GM19467 (cell line): ENCODE measurements at regions not wholly inside any gene's neighbourhood (a gene's known extent, or its start where the extent isn't known, plus 50 kb on each side); places are given as distances from the start of the nearest gene placed in this dataset.
A peak's percentile ranks its signal among the peaks of the same experiment; 100 is the strongest.

ENCODE experiments used
- ATAC-seq: cut with Tn5 transposase; IDR thresholded peaks from one replicate; pipeline ENCODE4 v1.9.1; 2021; ENCODE audit warnings: mild to moderate bottlenecking, moderate library complexity; ENCODE audit not compliant: unreplicated experiment

DNA sequence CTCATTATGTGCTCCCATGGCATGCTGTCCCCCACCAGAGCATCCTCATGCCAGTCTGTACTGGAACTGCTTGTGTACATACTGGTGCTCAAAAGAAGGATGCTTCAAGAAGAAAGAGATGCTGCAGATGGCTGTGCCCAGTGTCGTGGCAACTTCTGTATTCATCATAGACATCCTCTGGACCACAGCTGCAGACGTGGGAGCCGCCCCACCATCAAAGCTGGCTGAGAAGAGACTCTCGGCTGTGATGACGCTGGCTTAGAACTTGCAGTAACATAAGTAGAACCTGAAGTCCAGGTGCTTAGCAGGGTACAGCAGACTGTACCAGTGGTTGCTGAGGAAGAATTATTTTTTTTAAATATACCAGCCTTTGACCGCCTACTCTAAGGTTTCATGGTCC is 112.6 kb upstream of the ARHGAP5 start:
- no peak for ATAC-seq

DNA sequence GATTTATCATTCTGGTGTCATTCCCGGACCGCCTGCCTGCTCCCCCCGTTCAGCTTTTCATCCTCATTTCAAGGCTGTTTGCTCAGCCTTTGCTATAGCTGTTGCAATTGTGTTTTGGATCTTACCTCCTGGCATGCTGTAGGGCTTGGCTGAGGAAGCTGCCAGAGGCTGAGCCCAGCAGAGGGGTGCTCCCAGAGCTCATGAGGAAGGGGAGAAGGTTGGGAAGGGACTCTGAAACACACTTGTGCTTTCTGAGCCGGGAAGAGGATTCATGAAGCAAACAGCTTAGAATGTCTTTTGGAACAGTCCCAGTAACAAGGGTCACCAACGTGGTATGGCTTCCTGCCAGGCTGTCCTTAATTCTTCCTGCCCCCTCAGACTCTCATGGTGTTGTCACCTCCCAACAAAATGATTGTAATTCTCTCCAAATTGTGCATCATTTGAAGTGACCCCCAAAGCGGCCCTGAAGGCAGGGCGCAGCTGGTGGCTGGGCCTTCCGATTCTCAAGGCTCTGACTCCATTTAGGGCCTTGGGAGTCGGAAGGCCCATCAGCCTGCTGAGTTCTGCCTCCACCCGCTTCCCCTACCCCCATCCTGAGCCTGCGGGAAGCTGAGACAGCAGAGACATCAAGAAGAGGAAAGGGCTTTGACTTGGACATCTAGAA is 111.9 kb upstream of the ARHGAP5 start:
- no peak for ATAC-seq

DNA sequence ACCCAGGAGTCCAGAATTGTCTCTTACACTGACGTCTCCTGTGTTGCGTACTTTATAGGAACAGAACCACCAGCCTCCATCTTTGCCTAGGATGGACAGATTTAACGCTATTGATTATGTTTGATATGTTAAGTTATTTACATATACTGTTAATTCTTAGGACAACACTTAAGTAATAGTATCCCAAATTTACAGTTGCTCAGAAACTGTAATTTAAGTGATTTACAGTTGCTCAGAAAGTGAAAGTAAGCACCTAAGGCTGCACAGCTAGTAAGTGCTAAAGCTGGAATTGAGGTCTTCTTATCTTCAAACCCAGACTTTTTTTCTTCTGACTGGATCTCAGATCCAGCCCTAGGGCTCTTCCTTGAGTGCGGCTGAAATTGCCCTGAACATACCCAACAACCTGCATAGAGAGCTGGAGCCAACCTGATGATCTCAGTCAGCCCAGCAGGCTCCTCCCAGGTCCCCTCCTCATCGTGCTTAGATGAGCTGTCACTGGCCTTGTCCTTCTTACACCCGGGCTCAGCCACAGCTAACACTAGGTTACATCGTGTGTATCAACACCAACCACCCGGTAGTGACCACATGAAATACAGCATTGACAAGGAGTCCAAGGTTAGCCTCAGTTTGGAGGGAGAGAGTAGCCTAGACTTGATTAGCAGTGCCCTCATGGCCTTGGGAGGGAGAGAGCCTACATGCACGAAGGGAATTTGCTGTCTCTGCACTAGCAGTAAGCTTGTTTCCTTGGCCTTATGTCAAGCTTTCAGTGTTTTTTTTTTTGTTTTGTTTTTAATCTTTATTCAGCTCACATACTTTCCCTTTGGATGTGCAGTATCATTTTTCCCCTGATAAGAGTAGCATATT is 111.1 kb upstream of the ARHGAP5 start:
- no peak for ATAC-seq

DNA sequence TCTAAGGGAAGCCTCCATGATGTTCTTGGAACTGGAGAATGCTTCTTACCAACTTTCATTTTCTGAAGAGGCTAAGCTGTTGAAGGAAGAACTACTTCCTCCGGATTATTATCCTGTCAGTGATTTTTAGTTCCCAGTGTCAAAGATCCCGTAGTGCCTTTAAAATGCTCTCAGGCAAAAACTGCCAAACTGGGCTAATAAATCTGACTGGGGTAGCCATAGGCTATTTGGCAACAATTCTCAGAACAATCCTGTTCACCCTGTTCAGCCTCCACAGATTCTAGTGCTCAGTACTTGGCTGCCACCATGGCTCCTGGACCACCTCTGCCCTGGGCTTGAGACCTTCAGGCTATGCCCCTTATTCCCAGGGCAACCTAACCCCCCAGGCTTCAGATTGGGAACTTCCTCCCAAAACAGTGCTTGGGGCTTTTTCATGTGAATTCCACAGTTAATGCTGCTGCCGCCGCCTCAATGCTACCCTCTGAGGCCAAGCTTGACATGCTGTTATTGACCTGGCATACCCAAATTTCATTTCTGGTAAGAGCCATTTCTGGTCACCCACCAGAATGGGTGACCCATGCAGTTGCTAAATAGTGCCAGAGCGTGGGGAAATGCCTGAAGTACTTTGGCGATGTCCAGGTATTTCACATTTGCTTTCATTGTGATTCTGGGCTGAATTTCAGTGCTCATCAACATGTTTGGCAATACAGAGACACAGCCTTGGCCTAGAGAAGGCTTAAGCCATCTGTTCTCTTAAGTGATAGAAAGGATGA is 110.0 kb upstream of the ARHGAP5 start:
- no peak for ATAC-seq

DNA sequence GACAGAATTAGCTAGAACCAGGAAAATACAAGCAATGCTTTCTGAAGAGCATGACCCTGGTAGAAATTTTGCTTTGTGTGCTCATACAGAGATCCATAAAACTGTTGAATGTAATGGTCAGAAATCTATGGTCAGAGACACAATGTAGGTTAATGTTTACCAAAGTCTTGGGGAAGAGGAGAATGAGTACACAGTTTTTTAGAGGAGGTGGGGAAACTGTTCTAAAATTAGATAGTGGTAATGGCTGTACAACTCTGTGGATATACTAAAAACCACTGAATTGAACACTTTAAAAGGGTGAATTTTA is 109.5 kb upstream of the ARHGAP5 start:
- no peak for ATAC-seq

DNA sequence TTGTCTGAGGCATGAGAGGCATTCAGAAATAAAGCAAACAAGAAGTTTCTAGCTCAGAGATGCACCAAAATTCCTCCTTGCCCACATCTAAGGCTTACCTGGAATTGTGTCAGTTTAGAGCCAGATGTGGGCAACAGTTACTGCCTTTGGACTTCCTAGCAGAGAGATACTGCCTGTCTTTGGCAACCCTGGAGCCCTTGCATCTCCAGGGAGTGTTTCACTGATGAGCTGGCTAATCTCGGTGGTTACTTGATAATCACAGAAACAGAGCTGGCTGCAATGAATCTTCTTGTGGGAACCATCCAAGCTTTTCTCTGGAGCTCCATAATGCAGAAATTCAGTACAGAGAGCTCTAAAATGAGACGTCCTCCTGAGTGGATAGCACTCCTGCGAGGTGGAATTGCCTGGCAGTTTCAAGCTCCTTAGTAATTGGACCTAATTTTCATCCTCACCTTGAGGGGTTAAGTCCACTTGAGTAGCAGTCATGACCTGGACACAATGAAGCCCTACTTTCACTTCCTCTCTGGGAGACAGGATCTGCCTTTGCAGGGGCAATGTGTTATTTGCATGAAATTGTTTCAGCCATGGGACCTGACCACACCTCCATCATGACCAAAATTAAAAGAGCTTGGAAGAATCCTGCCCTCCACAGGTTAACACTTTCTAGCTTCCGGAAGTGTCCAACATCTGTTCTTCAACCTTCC is 108.8 kb upstream of the ARHGAP5 start:
- peak; percentile 52 for ATAC-seq

DNA sequence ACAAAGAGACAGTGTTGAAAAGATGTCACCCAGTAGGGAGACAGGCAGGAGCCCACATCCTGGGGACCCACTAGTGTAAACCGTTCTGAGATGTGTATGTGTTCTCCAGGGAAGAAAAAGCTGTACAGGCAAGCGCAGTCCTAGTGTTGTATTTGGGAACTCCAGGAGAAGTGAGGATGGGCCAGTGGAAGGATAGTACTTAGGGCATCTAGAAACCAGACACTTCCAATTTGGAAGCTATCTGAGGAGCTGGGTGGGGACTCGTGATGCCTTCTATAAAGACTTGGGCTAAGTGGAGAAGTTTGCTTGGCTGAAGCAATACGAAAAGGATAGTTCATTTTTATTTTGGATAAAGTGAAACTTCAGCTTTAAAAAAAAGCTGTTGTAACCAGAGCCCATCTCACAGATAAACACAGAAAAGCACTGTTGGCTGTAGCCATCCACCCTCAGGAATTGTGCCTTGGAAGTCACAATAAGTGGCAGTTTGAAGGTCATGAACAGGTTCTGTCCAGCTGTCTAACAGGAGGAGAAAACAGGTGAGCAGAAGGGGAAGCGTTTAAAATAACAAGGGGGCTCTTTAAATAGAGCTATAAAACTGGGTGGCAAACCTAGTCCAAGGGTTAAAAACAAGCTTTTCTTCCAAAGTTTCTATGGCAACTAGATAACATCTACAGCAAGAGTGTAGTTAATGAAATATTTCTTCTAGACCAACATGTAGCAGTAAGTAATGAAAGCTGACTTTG is 108.0 kb upstream of the ARHGAP5 start:
- ATAC-seq = no peak

DNA sequence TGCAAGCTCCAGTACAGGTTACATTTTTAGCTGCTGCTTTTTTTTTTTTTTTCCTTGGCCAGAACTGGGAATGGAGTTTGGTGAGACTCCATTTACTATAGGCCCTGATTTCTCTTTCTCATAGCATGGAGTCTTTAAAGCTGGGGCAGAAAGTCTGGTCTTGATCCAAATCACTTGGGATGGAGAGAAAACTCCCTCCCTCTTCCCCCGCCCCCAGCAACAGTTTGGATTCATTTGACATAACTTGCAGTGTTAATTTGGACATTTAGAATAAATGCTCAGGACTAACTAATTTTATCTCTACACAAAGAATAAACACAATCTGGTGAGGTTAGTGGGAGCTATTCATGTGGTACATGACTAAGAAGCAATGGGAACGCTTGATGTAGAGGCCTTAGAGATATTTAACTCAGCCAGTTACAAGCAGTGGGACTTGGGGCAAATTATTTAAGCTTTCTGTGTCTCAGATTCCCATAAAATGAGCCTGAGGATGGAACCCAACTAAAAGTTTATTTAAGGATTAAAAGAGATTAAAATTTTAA is 107.3 kb upstream of the ARHGAP5 start:
- ATAC-seq = no peak

DNA sequence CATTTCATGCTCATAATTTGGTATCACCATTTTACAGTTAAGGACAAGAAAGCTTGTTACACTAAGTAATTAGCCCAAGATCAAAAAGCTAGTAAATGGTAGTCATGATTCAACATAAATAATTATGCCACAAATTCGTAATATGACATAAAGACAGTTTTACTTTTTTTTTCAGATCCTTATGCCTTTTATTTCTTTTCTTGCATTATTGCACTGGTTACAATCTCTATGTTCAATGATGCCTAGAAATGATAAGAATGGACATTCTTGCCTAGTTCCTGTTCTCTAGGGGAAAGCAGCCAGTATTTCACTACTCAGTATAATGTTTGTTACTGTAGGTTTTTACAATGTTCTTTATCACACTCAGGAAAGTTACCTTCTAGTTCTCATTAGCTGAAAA is 106.4 kb upstream of the ARHGAP5 start:
- no peak for ATAC-seq

DNA sequence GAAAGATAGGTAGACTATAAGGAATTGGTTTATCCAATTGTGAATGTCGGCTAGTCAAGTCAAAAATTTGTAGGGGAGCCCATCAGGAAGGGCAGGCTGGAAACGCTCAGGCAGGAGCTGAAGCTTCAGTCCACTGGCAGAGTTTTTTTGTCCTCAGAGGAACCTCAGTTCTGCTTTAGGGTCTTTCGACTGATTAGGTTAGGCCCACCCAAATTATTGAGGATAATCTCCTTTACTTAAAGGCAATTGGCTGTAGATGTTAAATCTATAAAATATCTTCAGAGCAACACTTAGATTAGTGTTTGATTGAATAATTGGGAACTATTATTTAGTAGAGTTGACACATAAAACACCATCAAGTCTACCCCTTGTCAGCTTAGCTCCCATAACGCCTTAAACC is 105.5 kb upstream of the ARHGAP5 start:
- no peak for ATAC-seq

DNA sequence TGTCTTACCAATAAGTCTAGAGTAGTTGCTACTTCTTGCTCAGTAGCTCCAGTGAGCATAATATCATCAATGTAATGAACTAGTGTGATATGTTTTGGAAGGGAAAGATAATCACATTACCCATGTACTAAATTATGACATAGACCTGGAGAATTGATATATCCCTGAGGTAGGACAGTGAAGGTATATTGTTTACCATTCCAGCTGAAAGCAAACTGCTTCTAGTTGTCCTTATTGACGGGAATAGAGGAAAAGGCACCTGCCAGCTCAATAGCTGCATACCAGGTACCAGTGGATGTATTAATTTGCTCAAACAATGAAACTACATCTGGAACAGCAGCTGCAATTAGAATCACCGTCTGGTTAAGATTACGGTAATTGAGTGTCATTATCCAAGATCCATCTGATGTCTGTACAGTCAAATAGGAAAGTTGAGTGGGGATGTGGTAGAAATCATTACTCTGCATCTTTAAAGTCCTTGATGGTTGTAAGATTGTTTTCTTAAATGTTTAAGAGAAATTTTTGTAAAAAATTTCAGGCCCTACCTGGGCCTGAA is 100.0 kb upstream of the ARHGAP5 start:
- no peak for ATAC-seq

DNA sequence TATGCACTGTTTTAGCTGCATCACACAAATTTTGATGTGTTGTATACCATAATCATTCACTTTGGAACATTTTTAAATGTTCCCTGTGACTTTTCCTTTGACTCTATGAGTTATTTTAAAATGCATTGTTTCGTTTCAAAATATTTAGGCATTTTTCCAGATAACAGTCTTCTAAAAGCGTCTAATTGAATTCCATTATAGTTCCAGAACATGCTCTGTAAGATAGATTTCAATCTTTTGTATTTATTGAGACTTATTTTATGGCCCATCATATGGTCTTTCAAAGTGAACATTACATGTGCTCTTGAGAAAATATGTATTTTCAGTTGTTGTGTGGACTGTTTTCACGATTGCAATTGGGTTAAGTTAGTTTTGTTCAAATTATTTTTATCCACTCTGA is 98.7 kb upstream of the ARHGAP5 start:
- no peak for ATAC-seq

DNA sequence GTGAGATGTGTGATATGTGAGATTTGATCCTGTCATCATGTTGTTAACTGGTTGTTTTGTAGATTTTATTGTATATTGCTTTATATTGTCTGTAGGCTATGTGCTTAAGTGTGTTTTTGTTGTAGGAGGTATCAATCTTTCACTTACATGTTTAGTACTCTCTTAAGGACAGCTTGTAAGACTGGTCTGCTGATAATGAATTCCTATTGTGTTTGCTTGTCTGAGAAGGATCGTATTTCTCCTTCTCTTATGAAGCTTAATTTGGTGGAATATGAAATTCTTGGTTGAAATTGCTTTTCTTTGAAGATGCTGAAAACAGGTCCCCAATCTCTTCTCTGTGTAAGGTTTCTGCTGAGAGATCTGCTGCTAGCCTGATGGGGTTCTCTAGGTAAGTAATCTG is 94.5 kb upstream of the ARHGAP5 start:
- ATAC-seq = no peak

DNA sequence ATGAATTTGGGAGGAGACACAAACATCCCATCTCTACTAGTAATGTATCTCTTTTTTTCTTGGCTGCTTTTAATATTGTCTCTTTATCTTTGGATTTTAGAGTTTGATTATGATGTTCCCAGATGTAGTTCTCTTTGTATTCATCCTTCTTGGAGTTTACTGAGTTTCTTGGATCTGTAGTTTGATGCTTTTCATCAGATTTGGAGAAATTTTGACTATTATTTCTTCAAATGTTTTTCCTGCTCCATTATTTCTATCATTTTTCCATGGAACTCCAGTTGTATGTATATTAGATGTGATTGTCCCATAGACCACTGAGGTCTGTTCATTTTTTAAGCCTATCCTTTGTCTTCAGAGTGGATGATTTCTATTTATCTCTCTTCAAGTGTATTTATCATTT is 90.7 kb upstream of the ARHGAP5 start:
- no peak for ATAC-seq

DNA sequence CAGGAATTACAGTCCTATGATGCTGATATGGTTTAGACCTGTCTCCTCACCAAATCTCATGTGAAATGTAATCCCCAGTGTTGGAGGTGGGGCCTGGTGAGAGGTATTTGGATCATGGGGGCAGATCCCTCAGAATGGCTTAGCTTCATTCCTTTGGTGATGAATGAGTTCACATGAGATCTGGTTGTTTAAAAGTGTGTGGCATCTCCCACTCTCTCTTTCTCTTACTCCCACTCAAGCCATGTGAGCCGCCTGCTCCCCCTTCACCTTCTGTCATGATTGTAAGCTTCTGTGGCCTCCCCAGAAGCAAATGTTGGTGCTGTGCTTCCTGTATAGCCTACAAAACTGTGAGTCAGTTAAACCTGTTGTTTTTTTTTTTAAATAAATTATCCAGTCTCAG is 89.4 kb upstream of the ARHGAP5 start:
- no peak for ATAC-seq

DNA sequence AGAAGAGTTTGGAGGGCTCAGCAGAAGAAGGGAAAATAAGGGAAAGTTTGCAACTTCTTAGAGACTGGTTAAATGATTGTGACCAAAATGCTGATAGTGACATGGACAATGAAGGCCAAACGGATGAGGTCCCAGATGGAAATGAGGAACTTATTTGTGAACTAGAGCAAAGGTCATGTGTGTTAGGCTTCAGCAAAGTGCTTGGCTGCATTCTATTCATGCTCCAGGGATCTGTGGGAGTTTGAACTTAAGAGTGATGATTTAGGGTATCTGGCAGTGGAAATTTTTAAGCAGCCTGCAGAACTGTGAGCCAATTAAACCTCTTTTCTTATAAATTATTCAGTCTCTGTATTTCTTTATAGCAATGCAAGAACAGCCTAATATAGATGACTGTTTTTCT is 88.9 kb upstream of the ARHGAP5 start:
- ATAC-seq = no peak

DNA sequence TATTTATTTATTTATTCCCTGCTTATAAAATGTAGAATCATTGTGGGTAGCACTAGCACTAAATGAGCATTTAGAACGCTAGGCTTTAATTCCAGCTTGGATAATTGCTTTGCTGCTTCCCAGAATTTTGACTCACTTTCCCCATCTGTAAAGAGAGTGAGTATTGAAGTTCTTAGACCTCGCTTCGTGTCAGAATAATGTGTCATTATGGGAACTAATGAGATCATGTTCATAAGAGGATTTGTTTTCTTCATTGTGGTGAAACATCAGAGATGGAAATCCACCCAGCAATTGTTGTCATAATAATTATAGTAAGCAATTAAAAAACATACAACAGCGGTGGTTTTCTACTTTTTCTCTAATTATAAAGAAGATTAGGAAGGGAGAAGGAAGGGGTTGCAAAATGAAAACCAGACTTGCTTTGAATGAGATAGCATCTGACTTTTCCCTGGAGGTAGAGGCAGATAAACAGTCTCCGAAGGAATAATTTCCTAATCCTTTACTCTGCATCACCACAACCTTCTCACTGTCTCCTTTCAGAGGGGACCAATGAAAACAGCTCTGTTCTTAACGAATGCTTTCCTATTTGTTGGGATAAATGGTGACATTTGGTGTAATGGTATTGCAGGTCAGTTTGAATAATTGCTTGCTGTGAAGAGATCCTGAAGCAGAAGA is 86.8 kb upstream of the ARHGAP5 start:
- no peak for ATAC-seq

DNA sequence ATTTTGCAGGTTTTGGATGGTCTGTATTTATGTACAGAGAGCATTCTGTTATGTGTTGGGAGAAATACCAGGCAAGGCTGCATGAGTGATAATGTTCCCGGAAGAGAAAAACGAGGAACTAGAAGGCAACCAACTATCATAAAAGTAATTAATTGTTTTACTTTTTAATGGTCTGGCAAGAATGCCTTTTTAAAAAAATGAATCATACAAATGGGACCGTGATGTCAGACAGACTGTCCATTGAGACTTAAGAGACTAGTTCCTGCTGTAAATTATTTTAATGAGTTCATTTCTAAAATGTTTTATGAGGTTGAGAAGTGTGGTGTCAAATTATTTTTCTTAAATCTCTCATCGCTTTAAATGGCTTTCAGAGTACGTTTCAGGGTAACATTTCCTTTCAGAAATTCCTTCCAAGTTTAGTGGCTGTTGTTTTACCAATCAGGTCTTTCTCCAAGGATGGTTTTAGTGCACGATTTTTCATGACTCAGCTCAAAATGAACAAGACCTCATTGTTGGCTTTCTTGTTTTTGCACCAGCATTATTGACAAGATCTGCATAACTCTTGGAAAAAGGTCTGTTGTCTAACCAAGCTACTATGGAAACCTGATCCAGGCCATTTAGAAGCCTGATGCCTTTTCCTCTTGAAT is 86.1 kb upstream of the ARHGAP5 start:
- no peak for ATAC-seq

DNA sequence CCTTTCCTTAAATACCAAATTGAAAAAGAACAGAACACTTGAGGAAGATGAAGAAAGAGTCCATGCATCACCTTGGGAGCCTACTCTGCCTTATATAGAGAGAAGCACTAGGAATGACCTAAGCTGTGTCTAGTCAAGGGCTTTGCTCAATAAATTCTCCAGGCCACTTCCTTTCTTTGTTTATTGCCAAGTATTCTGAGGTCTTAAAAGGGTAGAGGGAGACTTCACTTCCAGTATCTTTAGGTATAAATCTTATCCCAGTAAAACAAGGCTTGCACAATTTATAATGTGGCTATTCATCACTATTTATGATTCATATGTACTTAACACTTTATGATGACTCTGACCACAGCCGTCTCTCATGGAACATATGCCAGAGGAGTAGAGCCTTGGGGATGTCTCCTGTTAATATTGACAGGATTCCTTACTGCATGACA is 85.1 kb upstream of the ARHGAP5 start:
- ATAC-seq = no peak
